CD4-positive, alpha-beta T cell treated with Interleukin-4 for 1 hour (primary cell): ENCODE measurements at regions not wholly inside any gene's neighbourhood (a gene's known extent, or its start where the extent isn't known, plus 50 kb on each side); places are given as distances from the start of the nearest gene placed in this dataset.
"Not testable (repeated sequence)": the region's sequence is repeated elsewhere in the genome, so short reads cannot be mapped to it uniquely, and the experiment has no call there.

Experiments used
- DNase-seq, 2 donors: peaks; one replicate each; pipeline ENCODE4 v3.0.0-alpha.2; 2020 to 2022

DNA sequence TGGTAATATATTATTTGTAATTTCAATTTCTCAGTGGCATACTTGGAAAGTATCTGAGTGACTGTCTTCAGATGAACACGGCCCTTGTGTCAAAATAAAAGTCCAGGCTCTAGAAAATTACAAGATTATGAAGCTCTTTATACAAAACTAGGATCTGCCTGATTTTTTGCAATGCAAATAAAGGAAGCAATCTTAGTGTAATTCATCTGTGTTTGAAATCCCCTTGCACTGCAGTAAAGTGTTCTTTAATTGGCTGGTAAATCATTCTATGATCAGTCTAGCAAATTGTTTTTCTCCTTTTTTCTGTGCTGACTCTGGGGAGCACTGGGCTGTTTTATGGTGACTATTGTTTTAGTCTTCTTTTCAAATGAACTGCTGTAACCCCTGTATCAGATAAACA lies 1039.0 kb downstream of the SOCS6 start:
- DNase-seq = no peak

DNA sequence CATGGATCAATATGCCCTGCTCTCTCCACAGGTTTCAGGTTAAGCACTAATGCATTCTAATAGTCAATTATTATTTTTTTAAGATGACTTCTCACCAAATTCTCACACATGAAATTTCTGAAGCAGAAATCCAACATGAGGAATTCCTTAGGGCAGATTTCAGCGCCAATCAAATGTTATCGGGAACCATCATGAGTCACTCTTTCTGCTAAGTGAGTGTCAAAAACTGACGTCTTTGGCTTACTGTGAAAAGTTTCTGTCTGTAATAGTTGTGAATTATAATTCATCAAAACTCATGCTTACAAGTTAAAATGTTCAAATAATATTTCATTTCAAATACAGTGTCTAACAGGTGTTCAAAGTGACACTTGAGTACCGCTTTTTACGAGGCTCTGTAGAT lies 1038.6 kb downstream of the SOCS6 start:
- DNase-seq = no peak

DNA sequence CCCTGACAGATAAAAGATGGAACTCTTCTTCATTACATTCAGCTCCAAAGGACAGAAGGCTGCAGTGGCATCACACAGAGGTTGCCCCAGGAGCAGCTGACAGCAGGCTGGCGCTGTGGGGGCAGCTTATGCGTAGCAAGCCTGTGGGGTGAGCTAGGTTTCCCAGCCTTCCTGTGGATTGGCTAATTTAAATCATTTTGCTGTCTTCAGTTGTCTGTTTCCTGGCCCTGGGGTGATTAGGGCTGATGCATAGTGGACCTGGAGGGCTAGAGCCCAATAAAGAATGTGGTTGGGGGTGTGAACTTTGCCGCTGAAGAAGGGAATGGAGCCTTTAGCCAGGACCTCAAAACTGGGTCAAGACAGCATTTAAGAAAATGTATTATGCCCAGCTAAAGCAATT lies 1038.0 kb downstream of the SOCS6 start:
- DNase-seq = no peak

DNA sequence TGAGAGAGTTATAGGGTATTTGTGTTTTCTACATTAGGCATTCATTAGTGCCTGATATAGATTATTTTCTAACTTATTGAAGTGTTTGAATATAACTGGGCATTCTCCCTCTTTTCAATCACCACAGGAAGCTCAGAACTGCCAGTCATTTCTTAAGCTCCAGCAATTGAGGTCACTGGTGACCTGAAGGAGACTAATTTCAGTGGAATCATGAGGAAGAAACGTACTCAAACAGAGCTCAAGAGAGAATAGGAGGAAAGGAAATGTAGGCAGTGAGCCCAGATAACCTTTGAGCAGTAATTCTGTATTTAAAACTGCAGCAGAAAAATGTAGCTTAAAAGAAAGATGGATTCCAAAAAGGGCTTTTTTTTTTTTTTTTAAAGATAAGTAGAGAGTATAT lies 1035.5 kb downstream of the SOCS6 start:
- no peak for DNase-seq

DNA sequence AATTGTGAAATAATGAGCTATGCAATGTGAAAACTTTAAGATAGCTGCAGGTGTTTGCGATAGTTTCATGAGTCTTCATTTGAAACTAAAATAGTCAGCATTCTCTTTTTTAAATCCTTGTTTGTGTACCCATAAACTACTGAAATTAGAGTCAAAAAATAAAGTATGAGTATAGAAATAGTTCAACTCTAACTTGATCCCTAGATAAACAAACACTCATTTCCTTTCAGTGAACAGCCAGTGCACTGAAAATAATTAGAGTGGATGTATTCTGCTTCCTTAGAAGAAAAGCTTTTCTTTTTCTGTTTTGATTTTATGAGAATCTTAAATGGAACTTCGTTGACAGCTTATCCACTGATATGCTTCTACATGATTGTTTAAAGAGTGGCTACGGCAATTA lies 1033.4 kb downstream of the SOCS6 start:
- no peak for DNase-seq

DNA sequence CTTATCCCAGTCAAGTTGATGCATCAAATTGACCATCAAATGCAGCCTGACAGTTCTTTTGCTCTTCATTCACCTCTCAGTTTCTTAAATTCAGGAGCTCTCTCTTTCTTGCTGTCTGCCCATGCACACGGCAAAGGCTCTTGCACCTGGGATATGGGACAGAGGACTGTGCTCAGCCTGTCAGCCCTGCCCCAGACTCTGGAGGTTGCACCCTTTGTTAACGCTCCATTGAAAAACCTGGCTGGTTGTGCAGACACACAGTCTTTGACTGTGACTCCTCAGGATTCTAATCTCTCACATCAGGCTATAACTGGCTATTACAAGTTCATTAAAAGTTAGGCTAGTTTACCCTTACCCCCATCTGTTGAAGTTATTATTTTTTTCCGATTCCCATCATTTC lies 1032.5 kb downstream of the SOCS6 start:
- DNase-seq = no peak

DNA sequence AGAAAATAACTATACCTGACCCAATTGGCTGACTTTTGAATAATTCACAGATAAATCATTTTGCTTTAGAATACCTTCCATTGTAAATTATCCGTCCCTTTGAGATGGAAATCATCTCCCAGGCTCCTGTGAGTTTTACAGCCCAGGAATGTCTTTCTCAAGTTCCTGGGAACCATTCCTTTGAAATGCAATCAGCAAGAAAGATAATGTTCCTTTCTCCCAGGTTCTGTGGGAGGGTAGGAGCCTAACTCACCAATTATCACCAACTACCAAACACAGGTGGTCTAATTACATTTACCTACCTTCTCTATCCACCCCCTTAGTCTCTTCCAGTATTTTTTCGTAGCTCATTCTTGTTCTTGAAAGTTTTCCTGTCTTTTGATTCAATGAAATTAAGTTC lies 1016.0 kb downstream of the SOCS6 start:
- DNase-seq = no peak

DNA sequence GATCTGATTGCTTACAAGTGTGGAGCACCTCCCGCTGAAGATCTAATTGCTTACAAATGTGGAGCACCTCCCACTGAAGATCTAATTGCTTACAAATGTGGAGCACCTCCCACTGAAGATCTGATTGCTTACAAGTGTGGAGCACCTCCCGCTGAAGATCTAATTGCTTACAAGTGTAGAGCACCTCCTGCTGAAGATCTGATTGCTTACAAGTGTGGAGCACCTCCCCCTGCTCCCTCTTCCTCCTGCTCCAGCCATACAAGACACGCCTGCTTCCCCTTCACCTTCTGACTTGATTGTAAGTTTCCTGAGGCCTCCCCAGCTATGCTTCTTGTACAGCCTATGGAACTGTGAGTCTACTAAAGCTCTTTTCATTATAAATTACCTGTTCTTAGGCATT lies 1014.9 kb downstream of the SOCS6 start:
- not testable (repeated sequence) for DNase-seq

DNA sequence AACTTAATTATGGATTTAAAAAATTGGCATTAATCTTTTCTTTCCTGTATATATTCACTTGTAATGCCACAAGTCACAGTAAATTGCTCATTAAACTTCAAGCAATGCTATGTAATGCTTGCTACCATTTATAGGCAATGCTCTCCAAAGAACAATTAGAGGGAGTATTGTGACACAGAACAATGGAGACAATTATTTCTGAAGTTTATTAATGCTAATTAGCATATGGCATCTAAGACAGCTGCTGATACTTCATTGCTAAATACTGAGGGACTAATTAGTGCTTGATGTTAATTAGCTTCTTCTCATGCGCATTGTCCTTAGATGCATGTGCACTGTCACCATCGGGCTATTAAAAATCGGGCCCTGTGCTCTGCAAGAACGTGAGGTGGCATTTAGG lies 1012.8 kb downstream of the SOCS6 start:
- no peak for DNase-seq

DNA sequence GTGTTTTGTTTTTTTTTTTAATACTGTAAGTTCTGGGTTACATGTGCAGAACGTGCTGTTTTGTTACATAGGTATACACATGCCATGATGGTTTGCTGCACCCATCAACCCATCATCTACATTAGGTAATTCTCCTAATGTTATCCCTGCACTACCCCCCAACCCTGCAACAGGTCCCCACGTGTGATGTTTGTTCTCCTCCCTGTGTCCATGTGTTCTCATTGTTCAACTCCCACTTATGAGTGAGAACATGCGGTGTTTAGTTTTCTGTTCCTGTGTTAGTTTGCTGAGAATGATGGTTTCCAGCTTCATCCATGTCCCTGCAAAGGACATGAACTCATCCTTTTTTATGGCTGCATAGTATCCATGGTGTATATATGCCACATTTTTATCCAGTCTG lies 1005.4 kb downstream of the SOCS6 start:
- not testable (repeated sequence) for DNase-seq

DNA sequence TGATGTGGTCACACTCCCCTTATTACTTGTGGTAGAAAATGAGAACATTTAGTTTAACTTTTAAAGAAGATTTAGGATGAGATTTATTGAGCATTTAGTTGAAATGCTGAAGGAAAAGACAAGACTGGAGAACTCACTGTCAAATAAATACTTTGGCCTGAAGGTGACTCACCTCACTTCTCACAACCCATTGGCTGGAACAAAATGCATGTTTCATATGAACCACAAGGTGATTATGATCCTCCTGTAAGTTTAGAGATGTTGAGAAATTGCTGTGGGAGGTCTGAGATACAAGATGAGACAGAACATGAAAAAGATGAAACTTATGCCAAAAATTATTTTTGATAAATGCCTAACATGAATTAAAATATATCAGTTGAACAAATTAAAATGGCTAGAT lies 1004.5 kb downstream of the SOCS6 start:
- no peak for DNase-seq

DNA sequence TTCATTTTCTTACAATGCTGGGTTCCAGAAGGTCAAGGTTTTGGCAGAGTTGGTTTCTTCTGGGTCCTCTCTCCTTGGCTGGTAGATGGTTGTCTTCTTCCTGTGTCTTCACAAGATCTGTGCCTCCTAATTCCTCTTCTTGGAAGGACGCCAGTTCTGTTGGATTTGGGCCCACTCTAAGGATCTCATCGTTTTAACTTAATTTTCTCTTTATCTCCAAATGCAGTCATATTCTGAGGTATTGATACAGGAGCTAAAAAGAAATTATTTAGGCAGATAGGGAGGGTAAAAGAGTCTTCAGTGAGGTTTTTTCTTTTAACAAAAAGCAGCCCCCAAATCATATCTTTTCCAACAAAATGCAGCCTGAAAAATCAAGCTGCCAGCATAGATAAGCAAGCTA lies 998.4 kb downstream of the SOCS6 start:
- no peak for DNase-seq

DNA sequence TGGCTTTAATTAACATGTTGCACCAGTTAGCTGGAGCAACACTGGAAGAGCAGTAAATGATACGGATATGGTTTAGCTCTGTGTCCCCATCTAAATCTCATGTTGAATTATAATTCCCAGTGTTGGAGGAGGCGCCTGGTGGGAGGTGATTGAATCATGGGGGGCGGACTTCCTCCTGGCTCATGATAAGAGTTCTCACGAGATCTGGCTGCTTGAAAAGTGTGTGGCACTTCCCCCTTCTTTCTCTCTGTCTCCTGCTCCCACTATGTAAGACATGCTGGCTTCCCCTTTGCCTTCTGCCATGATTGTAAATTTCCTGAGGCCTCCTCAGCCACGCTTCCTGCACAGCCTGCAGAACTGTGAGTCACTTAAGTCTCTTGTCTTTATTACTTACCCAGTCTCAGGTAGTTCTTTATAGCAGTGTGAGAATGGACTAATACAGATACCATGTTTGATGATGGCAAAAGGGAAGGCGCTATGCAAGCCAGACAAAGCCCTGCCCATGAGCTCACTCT lies 963.6 kb downstream of the SOCS6 start:
- no peak for DNase-seq

DNA sequence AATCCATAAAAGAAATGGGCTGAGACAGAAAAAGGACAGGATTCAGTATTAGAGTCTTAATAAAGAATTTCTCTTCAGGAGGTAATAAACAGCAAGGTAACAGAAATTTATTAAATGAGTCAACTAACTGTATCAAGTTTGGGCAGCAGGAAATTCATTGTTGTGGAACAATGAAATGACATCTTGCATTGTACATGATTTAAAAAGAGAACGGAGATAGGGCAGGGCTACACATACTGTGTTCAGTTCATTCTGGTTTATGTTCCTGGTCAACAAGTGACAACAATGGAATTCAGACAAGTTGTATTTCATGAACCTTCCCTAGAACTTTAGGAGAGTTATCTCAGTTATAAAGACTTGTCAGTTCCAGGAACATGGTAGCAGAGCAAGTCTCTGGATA lies 961.3 kb downstream of the SOCS6 start:
- DNase-seq = no peak

DNA sequence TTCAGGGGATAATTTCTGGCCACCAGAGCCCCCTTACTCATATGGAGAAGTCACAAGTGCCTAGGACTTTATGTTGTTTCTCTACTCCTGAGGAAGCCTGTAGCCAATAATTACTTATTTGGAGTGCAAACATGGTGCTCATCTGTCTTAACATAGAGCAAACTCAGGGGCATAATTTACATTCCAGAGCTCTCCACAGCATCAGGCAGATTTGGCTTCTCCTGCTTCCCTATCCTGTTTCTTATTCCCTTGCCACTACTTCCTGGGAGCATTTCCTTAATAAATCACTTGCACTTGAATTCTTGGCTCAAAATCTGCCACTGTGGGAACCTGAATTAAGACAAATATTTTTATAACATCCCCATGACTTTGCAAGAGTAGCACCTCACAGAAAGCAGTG lies 960.9 kb downstream of the SOCS6 start:
- no peak for DNase-seq

DNA sequence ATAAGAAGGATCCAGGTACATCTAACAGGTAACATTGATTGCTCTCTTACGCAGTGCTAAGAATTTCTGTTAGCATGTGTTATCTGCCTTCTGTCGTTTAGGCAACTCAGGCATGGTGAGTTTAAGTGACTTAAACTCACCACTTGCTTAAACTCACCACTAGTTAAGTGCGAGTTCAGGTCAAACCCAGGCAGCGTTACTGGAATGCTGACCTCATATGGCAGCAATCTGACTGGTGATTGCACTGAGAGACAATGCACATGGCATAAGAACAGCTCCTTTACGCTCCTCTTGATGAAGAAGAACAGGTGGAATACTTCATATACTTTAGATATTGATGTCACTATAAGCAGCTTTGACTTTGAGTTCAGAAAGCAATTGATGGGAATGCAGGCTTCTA lies 954.1 kb downstream of the SOCS6 start:
- DNase-seq = no peak

DNA sequence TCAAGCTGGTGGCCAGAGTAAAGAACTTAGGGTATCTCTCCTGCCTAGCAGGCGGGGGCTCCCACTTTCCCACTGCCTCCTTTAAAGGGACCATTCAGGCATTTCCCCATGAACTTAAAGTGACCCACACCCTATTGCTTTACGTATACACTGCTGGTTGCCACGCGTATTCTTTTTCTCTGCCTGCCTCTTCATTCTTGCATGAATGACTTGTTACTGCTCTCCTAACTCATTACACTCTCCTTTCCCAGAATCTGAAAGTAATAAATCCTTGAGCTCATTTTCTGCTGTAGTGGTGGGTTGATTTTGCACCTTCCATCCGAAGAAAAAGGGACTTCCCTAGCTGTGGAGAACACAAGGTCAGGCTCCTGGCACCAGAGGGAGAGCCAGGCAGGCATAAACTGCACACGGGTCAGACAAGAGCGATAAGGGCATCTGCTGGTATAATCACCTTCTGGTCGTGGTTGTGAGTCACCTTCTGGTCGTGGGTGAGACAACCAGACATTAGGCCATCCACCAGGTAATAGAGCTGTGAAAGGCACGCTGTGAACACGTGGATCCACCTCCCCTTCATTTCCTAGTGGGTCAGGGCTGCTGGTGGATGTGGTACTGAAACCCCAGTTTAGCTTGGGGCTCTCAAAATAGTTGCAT lies 950.3 kb downstream of the SOCS6 start:
- DNase-seq = no peak

DNA sequence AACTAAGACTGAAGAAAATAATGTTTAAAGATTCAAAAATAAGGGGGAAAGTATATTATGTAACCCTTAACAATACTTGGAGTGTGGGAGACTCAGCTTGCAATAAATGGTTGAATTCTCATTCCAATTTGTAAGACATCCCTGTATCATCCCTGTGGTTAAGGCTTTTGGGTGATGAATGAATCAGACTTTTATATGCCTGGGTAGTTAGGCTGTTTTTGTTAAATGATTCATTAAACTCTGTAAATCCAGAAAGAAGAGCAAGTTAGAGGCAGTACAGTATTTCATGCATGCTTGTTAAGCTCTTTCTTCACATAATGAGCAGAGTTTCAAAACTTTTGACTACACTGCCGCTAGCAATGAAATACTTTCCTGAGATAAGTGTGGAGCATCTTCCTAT lies 948.8 kb downstream of the SOCS6 start:
- no peak for DNase-seq

DNA sequence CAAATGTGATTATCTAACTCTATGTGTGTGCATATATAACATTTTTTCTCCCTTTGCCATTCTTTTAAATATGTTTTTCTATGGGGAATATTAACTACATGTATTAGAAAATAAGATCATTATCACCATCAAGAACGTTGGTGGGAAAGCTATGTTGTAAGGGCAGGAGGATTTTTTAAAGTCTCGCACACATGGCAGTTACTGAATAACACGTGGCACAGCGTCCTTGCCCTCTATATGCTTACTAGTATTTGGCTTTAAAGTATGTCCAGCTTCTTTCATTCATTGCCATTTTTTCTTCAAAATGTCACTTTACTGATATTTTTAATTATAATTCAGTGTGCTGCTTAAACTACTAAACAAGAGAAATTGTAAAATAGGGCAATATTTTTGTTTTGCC lies 944.3 kb downstream of the SOCS6 start:
- DNase-seq = no peak

DNA sequence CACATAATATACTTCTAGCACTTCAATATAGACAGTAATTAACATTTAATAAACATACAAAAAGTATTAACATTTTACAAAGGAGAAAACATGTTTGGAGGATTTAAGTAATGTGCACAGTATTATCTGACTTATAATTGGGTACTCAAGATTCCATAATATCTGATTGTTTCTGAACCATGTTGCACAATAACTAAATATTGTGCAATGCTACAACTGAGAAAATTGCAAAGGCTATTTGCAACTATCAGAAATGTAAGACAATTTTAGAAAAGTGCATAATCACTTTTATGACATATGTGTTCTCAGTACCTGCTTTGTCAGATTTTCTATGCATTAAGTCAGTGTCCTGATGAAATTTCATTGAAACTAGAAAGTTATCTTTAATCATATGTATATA lies 934.6 kb downstream of the SOCS6 start:
- no peak for DNase-seq

DNA sequence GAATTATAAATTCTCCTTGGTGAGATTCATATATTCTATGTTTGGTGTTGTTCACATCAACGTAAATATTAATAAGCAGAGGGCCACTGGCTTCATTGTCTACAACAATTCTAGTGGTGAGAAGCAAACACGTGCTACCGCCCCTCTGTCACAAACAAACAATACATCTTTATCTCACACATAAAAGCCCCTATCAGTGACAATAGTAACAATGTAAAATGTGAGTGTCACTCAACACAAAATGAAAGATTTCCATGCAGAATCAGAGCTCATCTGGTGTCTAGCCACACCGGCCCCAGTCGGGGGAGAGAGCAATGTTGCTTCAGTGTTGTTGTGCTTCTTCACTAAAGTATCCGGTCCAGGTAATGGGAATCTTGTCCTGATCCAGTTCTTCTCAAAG lies 932.6 kb downstream of the SOCS6 start:
- no peak for DNase-seq

DNA sequence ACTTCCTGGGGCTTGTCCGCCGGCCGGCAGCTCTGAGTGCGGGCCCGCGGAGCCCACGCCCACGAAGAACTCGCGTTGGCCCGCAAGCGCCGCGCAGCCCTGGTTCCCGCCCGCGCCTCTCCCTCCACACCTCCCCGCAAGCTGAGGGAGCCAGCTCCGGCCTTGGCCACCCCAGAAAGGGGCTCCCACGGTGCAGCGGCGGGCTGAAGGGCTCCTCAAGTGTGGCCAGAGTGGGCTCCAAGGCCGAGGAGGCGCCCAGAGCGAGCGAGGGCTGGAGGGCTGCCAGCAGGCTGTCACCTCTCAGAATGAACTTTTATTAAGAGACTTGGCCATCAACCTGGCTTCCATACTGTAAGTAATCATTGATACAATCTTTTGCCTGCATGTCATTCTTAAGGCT lies 923.9 kb downstream of the SOCS6 start:
- not testable (repeated sequence) for DNase-seq

DNA sequence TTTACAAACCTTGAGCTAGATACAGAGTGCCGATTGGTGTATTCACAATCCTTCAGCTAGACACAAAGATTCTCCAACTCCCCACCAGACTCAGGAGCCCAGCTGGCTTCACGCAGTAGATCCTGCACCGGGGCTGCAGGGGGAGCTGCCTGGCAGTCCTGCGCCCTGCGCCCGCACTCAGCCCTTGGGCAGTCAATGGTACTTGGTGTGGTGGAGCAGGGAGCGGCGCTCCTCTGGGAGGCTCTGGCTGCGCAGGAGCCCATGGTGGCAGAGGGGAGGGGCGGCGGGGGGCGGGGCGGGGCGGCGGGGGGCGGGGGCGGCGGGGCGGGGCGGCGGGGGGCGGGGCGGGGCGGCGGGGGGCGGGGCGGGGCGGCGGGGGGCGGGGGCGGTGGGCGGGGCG lies 923.4 kb downstream of the SOCS6 start:
- DNase-seq = no peak

DNA sequence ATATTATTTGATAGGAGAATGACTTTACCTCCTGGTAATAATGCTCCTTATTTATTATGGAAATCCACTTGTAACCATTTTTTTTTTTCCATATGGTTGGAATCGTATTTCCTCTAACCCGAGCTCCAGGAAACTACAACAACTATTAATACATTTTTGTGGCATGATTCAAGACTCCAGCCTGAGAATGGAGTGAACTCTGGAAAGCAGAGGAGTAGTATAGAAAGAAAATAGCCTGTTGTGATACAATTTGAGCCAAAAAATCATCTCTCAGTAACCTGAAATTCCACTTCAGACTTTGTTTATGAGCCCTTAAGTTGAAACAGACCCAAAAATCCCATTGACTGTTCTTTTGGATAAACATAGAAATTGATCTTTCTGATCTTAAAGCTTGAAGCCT lies 921.1 kb downstream of the SOCS6 start:
- no peak for DNase-seq

DNA sequence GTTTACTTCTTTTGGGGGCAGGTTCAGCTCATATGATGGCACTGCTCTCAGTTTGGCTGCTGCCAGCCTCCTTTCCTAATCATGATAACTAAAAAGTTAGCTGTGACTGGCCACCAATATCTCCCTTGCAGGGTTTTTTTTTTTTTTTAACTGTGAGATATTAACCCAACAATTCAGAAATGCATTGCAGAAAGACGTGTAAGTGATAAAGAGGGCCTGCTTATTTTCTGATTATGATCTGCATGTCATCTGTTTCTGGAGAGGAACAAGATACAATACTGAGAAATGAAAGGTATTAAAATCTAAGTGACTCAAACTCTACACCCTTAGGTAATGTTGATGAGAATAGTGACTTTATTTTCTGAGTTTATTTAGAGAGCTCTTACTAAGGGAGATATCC lies 905.6 kb downstream of the SOCS6 start:
- no peak for DNase-seq

DNA sequence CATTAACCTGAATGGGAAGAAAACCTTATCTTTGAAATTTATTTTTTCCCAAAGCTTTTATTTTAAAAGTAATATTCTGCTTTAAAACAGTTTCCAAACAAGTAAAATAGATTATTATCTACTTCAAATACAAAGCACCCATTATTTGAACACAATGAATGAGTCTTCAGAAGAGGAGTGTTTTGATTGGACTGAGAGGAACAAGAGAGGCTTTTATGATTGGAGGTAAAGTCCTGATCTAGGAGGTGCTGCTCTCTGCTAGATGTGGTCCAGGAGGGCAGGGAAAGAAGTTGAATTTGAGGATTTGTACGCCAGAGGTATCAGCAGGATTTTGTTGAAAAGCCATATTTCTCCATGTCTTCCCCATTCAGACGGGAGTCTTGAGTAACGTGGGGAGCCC lies 900.7 kb downstream of the SOCS6 start:
- DNase-seq = no peak
